ENCODE measurements at regions not wholly inside any gene's neighbourhood (a gene's known extent, or its start where the extent isn't known, plus 50 kb on each side); places are given as distances from the start of the nearest gene placed in this dataset.
A peak's percentile ranks its signal among the peaks of the same experiment; 100 is the strongest.

DNA sequence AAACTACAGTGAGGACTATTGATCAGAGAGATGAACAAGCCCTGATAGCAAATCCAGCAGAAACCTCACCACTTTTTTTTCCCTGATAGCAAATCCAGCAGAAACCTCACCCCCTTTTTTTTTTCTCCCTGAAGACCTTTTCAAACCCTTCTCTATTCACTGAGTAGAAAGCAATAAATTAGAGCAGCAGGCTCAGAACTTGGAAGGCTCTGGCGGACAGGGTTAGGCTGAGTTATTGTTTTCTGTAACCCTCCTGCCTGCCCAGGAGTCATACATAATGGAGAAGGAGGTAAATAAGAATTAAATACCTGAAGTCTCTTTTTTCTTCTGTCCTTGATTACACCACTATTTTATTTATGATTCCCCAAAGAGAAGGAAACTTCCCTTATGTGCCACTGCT lies 136.3 kb upstream of the SNX2 start:
- TF ChIP-seq, protein P1, sequence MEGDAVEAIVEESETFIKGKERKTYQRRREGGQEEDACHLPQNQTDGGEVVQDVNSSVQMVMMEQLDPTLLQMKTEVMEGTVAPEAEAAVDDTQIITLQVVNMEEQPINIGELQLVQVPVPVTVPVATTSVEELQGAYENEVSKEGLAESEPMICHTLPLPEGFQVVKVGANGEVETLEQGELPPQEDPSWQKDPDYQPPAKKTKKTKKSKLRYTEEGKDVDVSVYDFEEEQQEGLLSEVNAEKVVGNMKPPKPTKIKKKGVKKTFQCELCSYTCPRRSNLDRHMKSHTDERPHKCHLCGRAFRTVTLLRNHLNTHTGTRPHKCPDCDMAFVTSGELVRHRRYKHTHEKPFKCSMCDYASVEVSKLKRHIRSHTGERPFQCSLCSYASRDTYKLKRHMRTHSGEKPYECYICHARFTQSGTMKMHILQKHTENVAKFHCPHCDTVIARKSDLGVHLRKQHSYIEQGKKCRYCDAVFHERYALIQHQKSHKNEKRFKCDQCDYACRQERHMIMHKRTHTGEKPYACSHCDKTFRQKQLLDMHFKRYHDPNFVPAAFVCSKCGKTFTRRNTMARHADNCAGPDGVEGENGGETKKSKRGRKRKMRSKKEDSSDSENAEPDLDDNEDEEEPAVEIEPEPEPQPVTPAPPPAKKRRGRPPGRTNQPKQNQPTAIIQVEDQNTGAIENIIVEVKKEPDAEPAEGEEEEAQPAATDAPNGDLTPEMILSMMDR (conservative IDR thresholded peaks at IDR 0.05; ENCODE audit: low read depth, low read length) = no peak
- H3K4me3 ChIP-seq (ENCODE audit: low read depth, low read length) = no peak overlapping the region

DNA sequence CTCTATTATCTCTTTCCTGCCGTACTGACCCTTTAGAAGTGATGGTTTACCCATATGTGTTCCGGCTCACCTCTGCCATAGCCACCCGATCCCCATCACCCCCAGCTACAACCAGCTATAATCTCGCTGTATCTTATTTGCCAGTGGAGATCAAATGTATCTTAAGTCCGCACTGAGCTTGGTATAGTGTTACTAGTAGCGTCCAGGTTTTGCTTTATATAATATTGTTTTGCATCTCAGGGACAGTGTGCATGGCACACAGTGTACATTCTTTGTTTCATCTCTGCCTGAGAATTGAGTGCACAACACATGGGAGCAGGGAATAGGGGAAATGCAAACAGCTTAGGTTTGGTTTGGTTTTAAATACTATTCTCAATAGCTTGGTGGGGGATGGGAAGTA lies 135.8 kb upstream of the SNX2 start:
- TF ChIP-seq, protein P1 (conservative IDR thresholded peaks at IDR 0.05; ENCODE audit: low read depth, low read length) = no peak
- H3K4me3 ChIP-seq (ENCODE audit: low read depth, low read length) = no peak overlapping the region
- DNase-seq (ENCODE audit: low read depth) = no peak

More for the DNA sequence above, 136.3 kb upstream of the SNX2 start:
- DNase-seq (ENCODE audit: low read depth) = no peak

DNA sequence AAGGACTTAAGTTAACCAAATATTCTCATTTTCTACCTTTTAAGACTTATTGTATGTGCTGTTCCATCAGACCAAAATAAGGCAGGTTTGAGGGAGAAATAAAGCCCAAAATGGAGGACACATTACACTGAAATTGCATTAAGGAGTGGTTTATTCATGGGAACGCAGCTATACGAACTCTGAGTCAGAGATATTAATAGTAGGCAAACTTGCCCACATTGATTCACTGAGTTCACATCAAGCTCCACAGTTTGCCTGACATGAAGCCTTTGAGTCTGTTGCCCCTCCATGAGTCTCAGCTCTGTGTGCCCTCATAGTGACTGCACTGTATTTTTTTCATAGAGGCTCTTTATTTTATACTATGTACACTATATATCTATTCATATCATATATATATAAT lies 135.0 kb upstream of the SNX2 start:
- TF ChIP-seq, protein P1 (conservative IDR thresholded peaks at IDR 0.05; ENCODE audit: low read depth, low read length) = no peak
- DNase-seq (ENCODE audit: low read depth) = no peak
- H3K4me3 ChIP-seq (ENCODE audit: low read depth, low read length) = no peak overlapping the region

DNA sequence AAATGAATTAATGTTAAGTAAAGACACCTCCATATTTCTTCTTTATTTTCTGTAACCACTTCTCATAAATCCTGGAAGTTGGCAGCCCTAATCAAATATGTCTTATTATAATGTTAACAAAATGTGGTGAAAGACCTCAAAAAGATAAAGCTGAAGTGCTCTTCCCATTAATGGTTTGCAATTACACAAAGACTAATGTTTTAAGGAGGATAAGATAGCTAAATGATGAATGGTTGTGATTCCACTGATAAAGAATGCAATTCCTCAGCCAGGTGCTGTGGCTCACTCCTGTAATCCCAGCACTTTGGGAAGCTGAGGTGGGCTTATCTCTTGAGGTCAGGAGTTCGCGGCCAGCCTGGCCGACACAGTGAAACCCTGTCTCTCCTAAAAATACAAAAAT lies 125.8 kb upstream of the SNX2 start:
- DNase-seq (ENCODE audit: low read depth) = no peak
- TF ChIP-seq, protein P1 (conservative IDR thresholded peaks at IDR 0.05; ENCODE audit: low read depth, low read length) = no peak
- H3K4me3 ChIP-seq (ENCODE audit: low read depth, low read length) = no peak overlapping the region

DNA sequence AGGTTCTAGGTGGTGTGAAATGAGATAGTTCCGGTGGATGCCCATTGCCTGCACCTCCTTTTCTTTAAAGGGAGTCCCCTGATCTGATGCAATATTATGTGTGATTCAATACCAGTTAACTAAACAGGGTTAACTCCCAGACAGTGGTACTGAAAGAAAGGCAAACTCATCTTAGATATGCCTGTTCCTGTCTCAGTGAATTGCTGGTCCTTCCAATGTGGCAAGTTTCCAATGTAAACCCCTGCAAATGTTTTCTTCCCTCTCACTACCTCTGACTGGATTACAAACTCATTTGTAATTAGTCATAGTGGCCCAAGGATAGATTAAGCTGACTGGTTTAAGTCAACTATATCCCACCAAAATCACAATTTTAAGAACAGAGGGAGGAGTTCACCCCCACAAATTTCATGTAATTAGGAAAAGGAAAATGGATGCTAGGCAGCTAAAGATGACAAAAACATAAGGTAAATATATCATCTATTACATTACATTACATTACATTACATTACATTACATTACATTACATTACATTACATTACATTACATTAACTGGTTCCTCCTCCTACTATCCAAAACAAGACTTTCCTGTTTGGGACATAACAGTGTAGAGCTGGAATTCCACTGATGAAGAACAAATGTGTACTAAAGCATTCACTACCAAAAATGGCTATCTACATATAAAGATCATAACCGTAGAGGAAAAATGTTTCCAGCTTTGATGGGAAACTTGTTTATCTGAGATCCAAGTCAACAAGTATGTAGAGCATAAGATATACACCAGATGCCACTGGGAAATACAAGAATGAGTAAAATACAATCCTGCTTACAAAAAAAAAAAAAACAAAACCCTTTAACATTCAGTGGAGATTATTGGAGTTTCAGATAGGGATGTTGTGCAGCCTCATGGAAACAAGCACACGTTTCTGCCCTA lies 121.5 kb upstream of the SNX2 start:
- no peak overlapping the region for H3K4me3 ChIP-seq (ENCODE audit: low read depth, low read length)
- TF ChIP-seq, protein P1 (conservative IDR thresholded peaks at IDR 0.05; ENCODE audit: low read depth, low read length) = no peak
- peak; percentile 72 for DNase-seq (ENCODE audit: low read depth)

DNA sequence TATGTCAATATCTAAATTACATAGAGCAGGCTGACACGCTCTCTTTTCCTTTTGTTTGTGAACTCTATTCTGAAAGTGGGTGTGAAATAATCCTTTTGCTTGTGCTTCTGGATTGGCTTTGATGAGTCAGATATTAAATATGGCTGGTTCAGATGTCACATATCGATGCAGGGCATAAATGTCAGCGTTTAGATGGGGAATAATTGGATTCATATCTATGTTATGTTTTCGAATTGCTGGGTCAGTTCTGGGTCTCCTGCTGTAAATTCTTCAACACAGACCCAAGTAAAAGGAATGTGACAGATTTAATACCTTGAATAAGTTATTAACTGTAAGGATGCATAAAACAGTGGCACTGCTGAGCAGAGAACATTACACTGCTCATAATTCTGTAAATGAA lies 118.7 kb upstream of the SNX2 start:
- H3K4me3 ChIP-seq (ENCODE audit: low read depth, low read length) = no peak overlapping the region
- peak; percentile 58 for DNase-seq (ENCODE audit: low read depth)
- TF ChIP-seq, protein P1 (conservative IDR thresholded peaks at IDR 0.05; ENCODE audit: low read depth, low read length) = no peak

DNA sequence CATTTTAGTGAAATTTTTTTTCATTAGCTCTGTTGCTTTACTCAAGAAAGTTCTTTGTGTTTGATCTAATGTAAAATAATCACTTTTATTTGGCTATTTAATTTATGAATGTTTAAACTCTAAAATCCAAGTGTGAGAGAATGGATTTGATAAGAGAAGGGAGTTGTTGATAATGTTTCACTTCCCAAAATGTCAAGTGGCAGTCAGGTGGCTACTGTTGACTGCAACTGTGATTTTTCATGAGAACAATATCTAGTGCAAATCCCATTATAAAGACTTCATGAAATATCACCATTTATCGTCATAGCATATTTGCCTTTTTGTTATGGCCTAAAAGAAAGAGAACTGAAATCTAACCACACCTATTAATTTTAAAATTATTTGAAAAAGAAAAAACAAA lies 118.3 kb upstream of the SNX2 start:
- H3K4me3 ChIP-seq (ENCODE audit: low read depth, low read length) = no peak overlapping the region
- no peak for DNase-seq (ENCODE audit: low read depth)
- TF ChIP-seq, protein P1 (conservative IDR thresholded peaks at IDR 0.05; ENCODE audit: low read depth, low read length) = no peak
